Colonic mucosa (tissue), 4 donors: ENCODE measurements at regions not wholly inside any gene's neighbourhood (a gene's known extent, or its start where the extent isn't known, plus 50 kb on each side); places are given as distances from the start of the nearest gene placed in this dataset.

Experiments
- DNase-seq: peaks from one replicate; pipeline ENCODE4 v3.0.0-alpha.2; 2020
- H3K27ac ChIP-seq: fragments of 200-600 bp; one replicate; pipeline ENCODE4 v1.8.0; 2021
- H3K27me3 ChIP-seq: fragments of 200-600 bp; one replicate; pipeline ENCODE4 v1.8.0; 2021
- H3K36me3 ChIP-seq: fragments of 200-600 bp; one replicate; pipeline ENCODE4 v1.8.0; 2021
- H3K4me1 ChIP-seq: fragments of 200-600 bp; one replicate; pipeline ENCODE4 v1.8.0; 2021; ENCODE audit warnings: mild to moderate bottlenecking
- H3K4me3 ChIP-seq: fragments of 200-600 bp; one replicate; pipeline ENCODE4 v1.8.0; 2021
- H3K9ac ChIP-seq, 2 donors: one replicate each; pipeline ENCODE4 v1.7.0; 2013; ENCODE audit warnings: control low read depth in 2 of 2, low read depth in 2 of 2, low read length in 2 of 2
- H3K9me3 ChIP-seq: fragments of 200-600 bp; one replicate; pipeline ENCODE4 v1.8.0; 2021
- intact Hi-C: fragments of 100-400 bp; cut with DNase I; formaldehyde crosslinking; loops from one replicate; pipeline ENCODE4 v1.14.1; 2022
- TF ChIP-seq, protein P1 (sequence below): fragments of 200-600 bp; IDR thresholded peaks from one replicate; pipeline ENCODE4 v1.8.0; 2022; ENCODE audit warnings: antibody characterized with exemption, mild to moderate bottlenecking
- donor health status: healthy.
- donor health status: DM: no; HTN: no; CAD: no.
- donor health status: DM: no; HTN: no; CAD: no.

GRCh38 chr13:34001389-34001788 lies 183.4 kb downstream of the RFC3 start:
- no peak overlapping the region for H3K27ac ChIP-seq

DNA sequence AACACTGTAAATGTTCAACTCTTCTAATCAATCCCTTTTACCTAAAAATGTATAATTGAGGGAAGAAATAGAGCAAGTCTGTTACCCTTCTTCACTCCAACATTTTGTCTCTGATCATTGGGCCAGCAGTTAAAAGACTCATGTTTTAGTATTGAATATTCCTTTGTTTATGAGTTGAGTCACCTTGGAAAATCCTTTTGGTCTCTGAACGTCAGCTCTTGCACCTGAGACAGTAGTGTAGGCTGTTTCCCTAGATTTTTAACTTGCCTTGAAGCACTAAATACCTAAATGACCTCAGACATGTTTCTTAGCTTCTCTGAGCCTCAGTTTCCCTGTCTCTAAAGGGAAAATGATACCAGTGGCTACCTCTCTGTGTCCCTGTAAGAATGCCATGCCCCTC lies 184.2 kb downstream of the RFC3 start:
- Histone ChIP-seq H3K4me3 (no peak overlapping the region), H3K9me3 (no peaks in the 10 kb centered on the region), H3K27ac (no peak overlapping the region), H3K27me3 (no peaks in the 10 kb centered on the region), H3K36me3 (no peaks in the 10 kb centered on the region), H3K9ac (no peak overlapping the region), H3K4me1 (no peaks in the 10 kb centered on the region)
- intact Hi-C loops: no loop called here
- TF ChIP-seq, protein P1, sequence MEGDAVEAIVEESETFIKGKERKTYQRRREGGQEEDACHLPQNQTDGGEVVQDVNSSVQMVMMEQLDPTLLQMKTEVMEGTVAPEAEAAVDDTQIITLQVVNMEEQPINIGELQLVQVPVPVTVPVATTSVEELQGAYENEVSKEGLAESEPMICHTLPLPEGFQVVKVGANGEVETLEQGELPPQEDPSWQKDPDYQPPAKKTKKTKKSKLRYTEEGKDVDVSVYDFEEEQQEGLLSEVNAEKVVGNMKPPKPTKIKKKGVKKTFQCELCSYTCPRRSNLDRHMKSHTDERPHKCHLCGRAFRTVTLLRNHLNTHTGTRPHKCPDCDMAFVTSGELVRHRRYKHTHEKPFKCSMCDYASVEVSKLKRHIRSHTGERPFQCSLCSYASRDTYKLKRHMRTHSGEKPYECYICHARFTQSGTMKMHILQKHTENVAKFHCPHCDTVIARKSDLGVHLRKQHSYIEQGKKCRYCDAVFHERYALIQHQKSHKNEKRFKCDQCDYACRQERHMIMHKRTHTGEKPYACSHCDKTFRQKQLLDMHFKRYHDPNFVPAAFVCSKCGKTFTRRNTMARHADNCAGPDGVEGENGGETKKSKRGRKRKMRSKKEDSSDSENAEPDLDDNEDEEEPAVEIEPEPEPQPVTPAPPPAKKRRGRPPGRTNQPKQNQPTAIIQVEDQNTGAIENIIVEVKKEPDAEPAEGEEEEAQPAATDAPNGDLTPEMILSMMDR: no peak
- DNase-seq: no peak

More at GRCh38 chr13:34001389-34001788, 183.4 kb downstream of the RFC3 start:
- Histone ChIP-seq H3K9me3 (no peaks in the 10 kb centered on the region), H3K4me1 (no peaks in the 10 kb centered on the region), H3K4me3 (no peak overlapping the region), H3K9ac (no peak overlapping the region), H3K27me3 (no peaks in the 10 kb centered on the region), H3K36me3 (no peaks in the 10 kb centered on the region)
- TF ChIP-seq, protein P1: no peak
- DNase-seq: no peak
- intact Hi-C loops: no loop called here

DNA sequence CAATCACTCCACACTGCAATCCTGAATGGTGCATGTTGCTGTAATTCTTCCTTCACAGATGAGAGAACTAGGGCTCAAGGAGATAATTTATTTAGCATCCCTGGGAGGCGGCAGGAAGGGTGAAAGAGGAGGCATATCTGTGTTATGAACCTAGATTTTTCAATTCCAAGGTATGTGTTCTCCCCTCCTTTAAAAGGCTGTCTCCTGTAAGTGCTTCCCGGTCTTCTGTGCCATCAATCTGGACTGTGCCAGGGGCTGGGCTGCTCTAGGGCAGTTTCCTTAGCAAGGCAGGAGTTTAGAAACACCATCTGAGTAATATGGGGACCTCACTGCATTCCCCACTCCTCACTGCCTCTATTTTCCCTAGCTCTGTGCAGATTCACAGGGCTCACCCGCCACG lies 185.0 kb downstream of the RFC3 start:
- intact Hi-C loops: no loop called here
- no peak for DNase-seq
- Histone ChIP-seq H3K9ac (no peak overlapping the region), H3K4me3 (no peak overlapping the region), H3K27me3 (no peaks in the 10 kb centered on the region), H3K27ac (no peak overlapping the region), H3K9me3 (no peaks in the 10 kb centered on the region), H3K36me3 (no peaks in the 10 kb centered on the region), H3K4me1 (no peaks in the 10 kb centered on the region)
- TF ChIP-seq, protein P1: no peak

GRCh38 chr13:34003656-34004055 lies 185.7 kb downstream of the RFC3 start:
- no peak overlapping the region for H3K27ac ChIP-seq
- no peak overlapping the region for H3K9ac ChIP-seq
- H3K27me3 ChIP-seq: no peaks in the 10 kb centered on the region
- TF ChIP-seq, protein P1: no peak
- no peaks in the 10 kb centered on the region for H3K9me3 ChIP-seq
- H3K4me1 ChIP-seq: no peaks in the 10 kb centered on the region
- no peak overlapping the region for H3K4me3 ChIP-seq
- no peaks in the 10 kb centered on the region for H3K36me3 ChIP-seq
- intact Hi-C loops: no loop called here
- no peak for DNase-seq

GRCh38 chr13:34004676-34005075 lies 186.7 kb downstream of the RFC3 start:
- intact Hi-C loops: no loop called here

More at GRCh38 chr13:34004676-34005075, 186.7 kb downstream of the RFC3 start:
- Histone ChIP-seq H3K4me3 (no peak overlapping the region), H3K27me3 (no peaks in the 10 kb centered on the region), H3K4me1 (no peaks in the 10 kb centered on the region), H3K9ac (no peak overlapping the region), H3K27ac (no peak overlapping the region), H3K36me3 (no peaks in the 10 kb centered on the region), H3K9me3 (no peaks in the 10 kb centered on the region)
- TF ChIP-seq, protein P1: no peak
- no peak for DNase-seq
